Left forelimb (tissue), 1 donor: ENCODE measurements at regions not wholly inside any gene's neighbourhood (a gene's known extent, or its start where the extent isn't known, plus 50 kb on each side); places are given as distances from the start of the nearest gene placed in this dataset.

Experiments
- DNase-seq: peaks from one replicate; pipeline ENCODE4 v3.0.0-alpha.2; 2018; ENCODE audit warnings: low spot score

GRCh38 chr2:15840148-15840547 is 100.2 kb upstream of the MYCN start:
- DNase-seq, result no peak

GRCh38 chr2:15840969-15841368 is 99.4 kb upstream of the MYCN start:
- DNase-seq, result no peak

GRCh38 chr2:15841776-15842560 is 98.4 kb upstream of the MYCN start:
- no peak for DNase-seq

DNA sequence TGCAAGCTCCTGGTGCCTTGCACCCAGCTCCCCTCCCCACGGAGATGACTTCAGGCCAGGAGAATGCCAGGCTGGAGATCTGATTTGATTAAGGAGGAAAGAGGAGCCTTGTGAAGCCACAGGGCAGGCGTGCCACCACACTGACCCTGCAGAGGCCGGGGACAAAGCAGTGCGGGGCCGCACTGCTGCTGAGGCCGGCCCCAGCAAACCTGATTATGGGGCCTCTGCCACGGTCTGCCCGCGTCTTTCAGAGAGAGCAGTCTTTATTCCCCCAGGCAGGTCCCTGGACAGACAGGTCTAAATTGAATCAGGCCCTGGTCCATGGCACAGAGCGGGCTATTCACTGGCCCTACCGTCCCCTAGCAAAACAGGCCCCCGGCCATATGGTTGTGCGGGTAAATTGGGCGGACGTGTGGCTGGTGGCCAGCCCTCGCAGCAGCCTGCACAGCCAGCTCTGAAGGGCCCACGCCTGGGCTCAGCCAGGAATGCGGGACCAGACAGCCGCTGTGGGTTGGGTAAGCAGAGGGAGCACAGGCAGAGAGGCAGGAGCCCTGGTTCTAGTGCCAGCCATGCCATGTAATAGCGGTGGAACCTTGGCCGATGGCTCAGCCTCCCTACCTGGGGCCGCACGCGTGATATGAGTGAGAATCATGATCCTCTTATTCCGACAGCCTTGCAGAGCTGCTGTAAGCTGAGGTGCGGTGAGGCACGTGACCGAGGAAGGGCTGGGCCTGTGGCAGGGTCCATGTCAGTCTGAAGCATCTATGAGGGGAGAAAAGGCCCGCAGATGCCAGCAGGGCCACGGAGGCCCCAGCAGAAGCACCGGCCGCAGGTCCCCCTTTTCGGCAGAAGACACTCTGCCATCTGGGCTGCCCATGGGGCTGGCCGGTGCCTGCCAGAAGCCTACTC is 97.3 kb upstream of the MYCN start:
- DNase-seq, result no peak

DNA sequence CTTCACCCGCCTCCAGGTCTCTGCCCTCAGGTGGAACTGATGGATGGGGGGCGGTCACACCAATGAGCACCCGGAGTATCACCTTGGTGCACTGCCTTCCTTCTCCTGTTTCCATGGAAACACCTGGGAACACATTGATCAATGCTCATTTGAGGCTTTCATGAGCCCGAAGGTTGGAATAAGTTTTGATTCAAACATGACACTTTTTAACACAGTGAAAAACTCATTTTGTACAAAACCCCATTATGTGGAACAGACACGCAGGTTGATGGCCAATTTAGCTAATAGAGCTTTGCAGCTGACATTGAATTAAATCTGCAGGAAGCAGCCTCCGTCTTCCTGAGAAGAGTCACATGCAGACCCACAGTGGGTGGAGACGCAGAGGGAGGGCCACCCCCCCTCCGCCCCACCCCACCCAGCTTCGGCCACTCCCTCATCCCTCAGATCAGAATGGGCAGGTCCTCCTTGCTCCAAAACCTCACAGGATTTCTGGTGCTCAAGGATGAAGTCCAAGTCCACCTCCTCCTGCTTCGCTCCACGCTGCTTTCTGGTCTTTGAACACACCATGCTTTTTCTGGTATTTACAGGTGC is 96.0 kb upstream of the MYCN start:
- DNase-seq, result no peak

DNA sequence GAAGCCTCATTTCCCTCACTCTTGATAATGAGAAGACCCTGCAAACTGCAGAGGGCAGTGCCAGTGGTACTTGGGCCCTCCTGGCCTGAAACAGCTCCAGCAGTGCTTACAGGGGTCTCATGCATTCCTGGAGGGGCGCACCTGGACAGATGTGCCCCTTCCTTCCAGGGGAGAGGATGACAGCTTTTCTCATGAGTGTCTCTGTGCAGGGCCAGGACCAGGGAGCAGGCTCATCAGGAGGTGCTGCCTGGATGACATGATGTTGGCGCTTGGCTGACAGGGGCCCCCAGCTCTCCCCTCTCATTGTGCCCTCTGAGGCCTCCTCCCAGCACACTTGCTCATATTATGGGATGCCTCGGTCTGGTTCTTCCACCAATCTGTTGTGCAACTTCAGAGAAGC is 95.1 kb upstream of the MYCN start:
- DNase-seq, result no peak

DNA sequence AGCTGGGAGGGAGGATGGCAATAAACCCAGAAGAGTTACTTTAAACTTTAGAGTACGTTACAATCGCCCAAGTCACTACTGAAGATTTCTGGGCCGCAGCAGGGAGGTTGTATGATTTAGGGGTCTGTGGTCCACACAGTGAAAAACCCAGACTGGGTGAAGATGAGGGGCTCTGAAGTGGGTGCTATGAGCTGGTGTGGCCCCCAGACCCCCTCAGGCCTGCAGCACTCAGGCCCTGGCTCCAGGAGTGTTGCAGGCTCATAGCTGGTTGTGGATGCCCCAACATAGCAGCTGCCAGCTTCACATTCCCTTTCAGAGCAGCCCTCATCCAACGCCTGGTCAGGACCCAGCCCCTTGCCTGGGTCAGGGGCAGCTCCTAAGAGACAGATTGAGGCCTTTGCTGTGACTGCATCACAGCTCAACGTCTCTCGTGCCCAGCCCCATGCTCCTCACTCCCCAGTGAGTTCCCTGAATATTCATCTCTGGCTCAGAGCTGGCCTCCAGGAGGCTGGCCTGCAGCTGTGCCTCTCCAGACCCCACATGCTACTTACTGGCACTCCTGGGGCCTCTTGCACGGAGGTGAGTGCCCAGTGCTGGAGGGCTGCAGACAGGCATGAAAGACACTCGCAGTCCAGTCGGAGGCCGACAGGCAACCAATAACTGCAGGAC is 94.5 kb upstream of the MYCN start:
- no peak for DNase-seq

- no peak for DNase-seq
These were observed 93.7 kb upstream of the MYCN start for GRCh38 chr2:15846626-15847025.

DNA sequence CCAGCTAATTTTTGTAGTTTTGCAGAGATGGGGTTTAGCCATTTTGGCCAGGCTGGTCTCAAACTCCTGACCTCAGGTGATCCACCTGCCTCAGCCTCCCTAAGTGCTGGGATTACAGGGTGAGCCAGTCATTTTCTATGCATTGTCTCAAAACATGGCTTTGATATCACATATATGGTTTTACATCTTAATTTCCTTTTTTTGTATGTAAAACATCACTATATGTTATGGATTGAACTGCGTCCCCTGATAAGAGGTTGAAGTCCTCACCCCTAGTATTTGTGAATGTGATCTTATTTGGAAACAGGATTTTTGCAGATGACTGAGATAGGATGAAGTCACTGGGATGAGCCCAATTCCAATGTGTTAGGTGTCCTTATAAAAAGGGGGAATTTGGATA is 89.8 kb upstream of the MYCN start:
- DNase-seq, result no peak

DNA sequence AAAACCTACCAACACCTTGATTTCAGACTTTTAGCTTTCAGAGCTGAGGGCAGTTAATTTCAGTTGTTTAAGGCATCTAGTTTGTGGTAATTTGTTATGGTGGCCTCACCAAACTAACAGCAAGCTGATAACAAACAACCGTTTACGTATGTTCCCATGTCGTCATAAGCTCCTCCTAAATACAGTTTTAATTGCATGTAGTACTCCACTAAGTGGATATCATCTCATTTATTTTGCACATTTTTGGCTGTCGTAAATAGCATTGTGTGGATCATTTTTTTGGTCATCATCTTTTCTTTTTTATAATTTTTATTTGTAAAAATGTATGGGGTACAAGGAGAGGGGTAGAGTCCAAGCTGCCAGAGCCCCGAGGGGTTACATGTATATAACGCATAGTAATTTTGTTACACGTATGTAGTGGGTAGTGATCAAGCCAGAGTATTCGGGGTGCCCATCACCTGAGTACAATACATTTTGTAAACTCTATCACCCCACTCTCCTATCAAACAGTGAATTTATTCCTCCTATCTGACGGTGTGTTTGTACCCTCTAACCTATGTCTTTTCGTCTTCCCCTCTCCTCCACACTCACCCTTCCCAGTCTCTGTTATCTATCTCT is 89.2 kb upstream of the MYCN start:
- no peak for DNase-seq

DNA sequence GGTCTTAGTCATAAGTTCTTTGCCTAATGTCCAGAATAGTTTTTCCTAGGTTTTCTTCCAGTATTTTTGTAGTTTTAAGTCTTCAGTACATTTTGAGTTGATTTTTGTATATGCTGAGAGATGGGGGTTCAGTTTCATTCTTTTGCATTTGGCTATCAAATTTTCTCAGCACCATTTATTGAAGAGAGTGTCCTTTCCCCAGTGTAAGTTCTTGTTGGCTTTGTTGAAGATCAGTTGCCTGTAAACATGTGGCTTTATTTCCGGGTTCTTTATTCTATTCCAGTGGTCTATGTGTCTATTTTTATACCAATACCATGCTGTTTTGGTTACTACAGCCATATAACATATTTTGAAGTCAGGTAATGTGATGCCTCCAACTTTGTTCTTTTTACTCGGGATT is 87.5 kb upstream of the MYCN start:
- DNase-seq, result no peak

GRCh38 chr2:15853903-15854302 is 86.4 kb upstream of the MYCN start:
- DNase-seq, result no peak

DNA sequence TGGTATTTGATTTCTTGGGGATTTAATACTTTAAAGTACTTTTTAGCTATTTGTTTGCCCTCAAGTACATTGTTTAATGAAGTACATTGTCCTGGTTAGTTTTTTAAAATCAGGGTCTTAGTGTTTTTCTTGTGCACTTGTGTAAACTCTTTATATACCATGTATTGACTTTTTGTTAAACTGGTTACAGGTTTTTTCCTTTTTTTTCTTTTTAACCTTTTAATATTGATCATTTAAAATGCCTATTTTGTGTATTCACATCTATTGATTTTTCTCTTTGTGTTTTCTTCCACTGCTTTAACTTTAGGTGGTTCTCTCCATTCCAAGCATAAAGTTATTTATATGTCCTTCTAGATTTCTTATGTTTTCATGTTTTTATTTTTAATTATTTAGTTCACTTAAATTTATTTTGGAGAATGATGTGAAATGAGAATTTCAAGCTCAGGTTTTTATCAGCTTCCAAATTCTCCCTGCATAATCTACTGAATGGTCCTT is 84.5 kb upstream of the MYCN start:
- no peak for DNase-seq

GRCh38 chr2:15856318-15856717 is 84.0 kb upstream of the MYCN start:
- no peak for DNase-seq

GRCh38 chr2:15858466-15858865 is 81.9 kb upstream of the MYCN start:
- no peak for DNase-seq

DNA sequence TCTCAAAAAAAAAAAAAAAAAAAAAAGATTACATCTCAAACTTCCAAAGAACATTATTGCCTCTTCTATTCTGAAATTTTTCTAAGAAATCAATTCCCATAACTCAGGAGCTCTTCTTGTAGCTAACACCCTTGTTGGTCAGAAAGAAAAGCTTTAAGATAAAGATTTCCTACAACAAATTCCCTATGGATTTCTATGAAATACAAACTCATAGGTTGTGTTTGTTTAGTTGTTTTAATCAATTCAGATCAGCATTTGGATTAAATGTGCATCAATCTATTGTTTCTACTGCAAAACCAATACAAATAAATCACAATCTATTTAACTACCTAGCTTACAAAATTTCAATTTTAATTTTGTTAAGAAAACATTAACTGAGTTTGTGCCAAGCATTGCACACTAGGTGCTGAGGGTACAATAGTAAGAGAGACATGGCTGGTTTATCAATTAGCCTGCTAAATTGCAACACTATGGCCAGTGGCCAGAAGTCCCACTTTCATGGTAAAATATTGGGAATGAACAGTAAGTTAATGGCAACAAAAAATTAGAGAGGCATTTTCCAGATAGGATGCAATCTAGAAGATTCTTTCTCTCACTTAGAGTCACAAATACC is 80.2 kb upstream of the MYCN start:
- no peak for DNase-seq

DNA sequence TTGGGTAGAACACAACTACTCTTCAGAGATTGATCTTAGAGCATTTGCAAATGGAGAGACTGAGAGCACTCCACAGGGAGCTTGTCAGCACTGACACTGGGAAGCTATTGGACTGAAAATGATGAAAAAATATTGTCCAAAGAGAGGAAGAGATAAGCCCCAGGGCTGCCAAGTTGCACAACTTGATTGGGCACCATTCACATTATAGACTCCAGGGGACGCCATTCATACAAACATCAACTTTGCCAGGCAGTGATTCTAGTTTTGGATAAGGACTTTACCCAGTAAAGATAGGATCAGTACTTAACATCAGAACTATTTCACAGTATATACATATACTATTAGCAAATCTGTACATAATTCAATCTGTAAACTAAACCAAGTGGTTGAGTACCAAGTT is 79.6 kb upstream of the MYCN start:
- no peak for DNase-seq

- no peak for DNase-seq
These were observed 79.1 kb upstream of the MYCN start for GRCh38 chr2:15861172-15861822.

- DNase-seq, result no peak
These were observed 78.5 kb upstream of the MYCN start for GRCh38 chr2:15861898-15862297.

DNA sequence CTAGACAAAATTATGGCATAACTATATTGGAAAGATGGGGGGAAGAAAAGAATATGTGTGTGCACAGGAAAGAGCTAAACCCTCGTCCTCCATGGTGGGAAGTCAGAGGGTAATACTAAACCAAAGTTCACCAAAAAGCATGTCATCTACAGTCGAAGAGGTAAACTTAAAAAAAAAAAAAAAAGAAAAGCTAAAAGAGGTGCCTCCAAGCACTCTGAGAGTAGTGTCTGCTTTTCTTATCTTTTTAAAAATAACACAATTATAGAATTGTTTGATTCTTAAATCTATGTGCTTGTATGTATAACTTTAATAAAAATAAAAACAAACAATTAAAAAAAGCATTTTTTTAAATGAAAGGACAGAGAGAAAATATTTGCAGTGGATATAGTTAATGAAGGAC is 77.3 kb upstream of the MYCN start:
- no peak for DNase-seq
